Esophagus (tissue), 2 donors: ENCODE measurements at regions not wholly inside any gene's neighbourhood (a gene's known extent, or its start where the extent isn't known, plus 50 kb on each side); places are given as distances from the start of the nearest gene placed in this dataset.

Experiments
- H3K27ac ChIP-seq, 2 donors: one replicate each; pipeline ENCODE4 v1.5.1; 2013; ENCODE audit warnings: low read depth in 2 of 2, mild to moderate bottlenecking in 2 of 2, inconsistent platforms in 1 of 2, low read length in 1 of 2, moderate library complexity in 1 of 2
- H3K27me3 ChIP-seq, 2 donors: one replicate each; pipeline ENCODE4 v1.6.1; 2013; ENCODE audit warnings: low read length in 2 of 2, control low read depth in 1 of 2, mild to moderate bottlenecking in 1 of 2; ENCODE audit not compliant: insufficient read depth in 2 of 2, control insufficient read depth in 1 of 2
- H3K36me3 ChIP-seq, 2 donors: one replicate each; pipeline ENCODE4 v1.6.1; 2013; ENCODE audit warnings: low read length in 1 of 2; ENCODE audit not compliant: control insufficient read depth in 2 of 2, insufficient read depth in 2 of 2
- H3K4me1 ChIP-seq, 2 donors: one replicate each; pipeline ENCODE4 v1.6.1; 2013; ENCODE audit warnings: low read length in 1 of 2; ENCODE audit not compliant: control insufficient read depth in 2 of 2, insufficient read depth in 2 of 2
- H3K4me3 ChIP-seq, 2 donors: one replicate each; pipeline ENCODE4 v1.5.1; 2013; ENCODE audit warnings: low read length in 2 of 2, mild to moderate bottlenecking in 2 of 2, low read depth in 1 of 2, moderate library complexity in 1 of 2
- H3K9me3 ChIP-seq, 2 donors: one replicate each; pipeline ENCODE4 v1.6.1; 2013; ENCODE audit warnings: mild to moderate bottlenecking in 2 of 2, low read depth in 1 of 2, low read length in 1 of 2, moderate library complexity in 1 of 2; ENCODE audit not compliant: control insufficient read depth in 2 of 2, insufficient read depth in 1 of 2
- WGBS, 2 donors: extraction: QIAGEN DNeasy Blood & Tissue Kit; methylation state at CpG; one replicate each; pipeline ENCODE4 v1.1.7; 2013; 5-methylcytosine and 5-hydroxymethylcytosine counted together
- donor health status: healthy with polysubstance abuse.
- donor health status: Bipolar disorder and iron deficiency.

DNA sequence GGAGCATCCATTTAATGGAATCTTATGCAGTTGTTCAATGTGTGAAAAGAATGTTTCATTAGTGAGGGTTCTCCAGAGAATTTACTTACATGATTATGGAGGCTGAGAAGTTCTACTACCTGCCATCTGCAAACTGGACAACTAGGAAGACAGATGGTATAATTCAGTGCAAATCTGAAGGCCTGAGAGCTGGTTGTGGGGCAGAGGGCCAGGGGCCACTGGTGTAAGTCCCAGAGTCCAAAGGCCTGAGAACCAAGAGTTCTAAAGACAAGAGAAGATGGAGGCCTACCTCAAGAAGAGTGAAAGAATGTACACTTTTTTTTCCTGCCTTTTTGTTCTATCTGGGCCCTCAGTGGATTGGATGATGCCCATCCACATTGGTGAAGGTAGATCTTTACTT, 114.8 kb downstream of the DDX1 start:
- H3K4me3 ChIP-seq, result no peak overlapping the region
- H3K4me1 ChIP-seq, result peaks cover 6 to 7% of the 10 kb centered on the region in 2 donors
- H3K27me3 ChIP-seq, result no peaks in the 10 kb centered on the region
- H3K27ac ChIP-seq, result no peak overlapping the region
- no peaks in the 10 kb centered on the region for H3K36me3 ChIP-seq
- H3K9me3 ChIP-seq, result no peaks in the 10 kb centered on the region

DNA sequence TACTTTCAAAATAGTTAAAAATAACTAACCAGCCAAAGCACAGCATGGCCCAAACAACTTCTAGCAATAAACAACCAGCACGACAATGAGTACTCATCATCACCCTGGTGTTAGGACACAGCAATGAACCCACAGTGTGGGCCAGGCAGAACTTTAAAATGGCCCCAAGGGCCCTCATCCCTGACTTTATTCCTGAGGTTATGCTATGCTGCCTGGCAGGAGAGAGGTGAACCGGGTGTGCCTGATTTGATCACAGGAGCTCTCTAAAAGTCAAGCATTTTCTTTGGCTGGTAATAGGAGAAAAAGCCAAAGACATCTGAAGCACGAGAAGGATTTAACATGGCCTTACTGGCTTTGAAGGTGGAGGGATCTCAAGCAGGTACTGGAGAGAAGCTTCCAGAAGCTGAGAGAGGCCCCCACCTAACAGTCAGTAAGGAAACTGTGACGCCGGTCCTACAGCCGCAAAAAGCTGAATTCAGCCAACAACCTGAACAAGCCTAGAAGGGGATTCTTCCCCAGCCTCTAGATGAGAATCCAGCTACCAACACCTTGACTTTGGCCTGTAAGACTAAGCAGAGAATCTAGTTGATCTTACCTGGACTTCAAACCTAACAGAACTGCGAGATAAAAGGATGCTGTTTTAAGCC, 115.4 kb downstream of the DDX1 start:
- no peak overlapping the region for H3K4me3 ChIP-seq
- no peaks in the 10 kb centered on the region for H3K9me3 ChIP-seq
- WGBS, 2 donors, result 95% methylated on average over 7 of the region's 7 CpGs
- peaks cover 6 to 7% of the 10 kb centered on the region in 2 donors for H3K4me1 ChIP-seq
- no peaks in the 10 kb centered on the region for H3K27me3 ChIP-seq
- no peaks in the 10 kb centered on the region for H3K36me3 ChIP-seq
- H3K27ac ChIP-seq, result no peak overlapping the region

DNA sequence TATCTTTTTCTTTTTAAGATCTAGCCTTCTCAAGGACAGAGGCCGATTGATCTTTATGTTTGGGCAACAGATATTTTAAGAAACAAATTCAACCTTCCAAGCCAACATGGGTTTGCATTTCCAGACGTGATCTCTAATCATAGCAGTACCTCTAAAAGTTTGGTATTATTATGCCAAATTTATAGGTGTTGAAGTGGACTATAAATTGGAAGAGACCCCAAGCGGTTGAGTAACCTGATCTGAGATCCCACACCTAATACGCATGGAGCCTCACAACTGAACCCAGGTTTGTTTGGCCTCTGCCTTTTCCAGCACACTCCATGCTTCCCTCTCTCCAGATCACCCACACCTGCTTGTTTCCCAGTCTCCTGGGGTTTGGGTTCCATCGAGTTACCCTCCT, 116.5 kb downstream of the DDX1 start:
- Histone ChIP-seq H3K9me3 (no peaks in the 10 kb centered on the region), H3K27ac (no peak overlapping the region), H3K27me3 (no peaks in the 10 kb centered on the region)

DNA sequence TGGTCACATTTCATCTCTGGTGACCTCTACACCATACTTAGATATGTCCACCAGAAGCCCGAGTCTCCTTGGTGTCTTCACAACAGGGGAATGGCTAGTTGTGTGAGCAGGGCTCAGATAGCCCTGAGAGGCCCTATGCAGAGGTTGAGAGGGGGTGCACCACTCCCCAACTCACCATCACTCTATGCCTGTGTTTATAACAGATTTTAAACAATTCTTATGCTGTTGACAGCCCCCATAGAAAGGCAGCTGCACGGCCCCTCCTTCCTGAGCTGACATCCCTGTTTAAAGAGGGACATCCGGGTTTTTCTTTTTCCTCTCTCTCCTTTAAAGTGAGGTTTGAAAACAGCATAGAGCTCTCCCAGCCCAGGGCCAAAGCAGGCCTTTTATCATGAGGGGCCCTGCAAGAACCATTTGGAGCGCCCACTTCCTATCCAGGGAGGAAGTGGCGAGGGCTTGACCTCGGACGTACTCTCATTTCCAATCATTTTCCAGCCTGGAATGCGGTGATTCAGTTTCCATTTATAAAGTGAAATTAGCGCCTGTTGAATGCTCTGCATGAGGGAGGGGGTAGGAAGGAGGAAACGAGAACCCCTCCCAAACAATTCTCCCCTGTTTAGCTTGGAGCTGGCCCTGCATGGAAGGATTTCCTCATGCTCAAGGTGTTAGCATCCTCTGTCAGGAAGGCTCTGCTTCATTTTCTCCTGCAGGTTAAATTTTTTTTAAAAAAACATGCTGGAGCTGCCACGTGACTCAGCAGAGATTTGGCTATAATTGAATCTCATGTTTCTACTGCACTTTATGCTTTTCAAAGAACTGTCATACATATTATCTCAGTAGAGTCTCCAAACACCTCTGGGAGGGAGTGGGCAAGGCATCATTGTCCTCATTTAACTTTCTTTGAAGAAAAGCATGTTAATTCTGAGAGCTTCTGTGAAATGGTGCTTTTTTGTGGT, 117.5 kb downstream of the DDX1 start:
- WGBS, 2 donors, result 60 to 66% methylated on average over 11 of the region's 11 CpGs
- H3K36me3 ChIP-seq, result no peaks in the 10 kb centered on the region
- H3K27ac ChIP-seq, result no peak overlapping the region
- H3K4me1 ChIP-seq, result peaks cover 3% of the 10 kb centered on the region in 2 donors
- H3K9me3 ChIP-seq, result no peaks in the 10 kb centered on the region
- no peak overlapping the region for H3K4me3 ChIP-seq
- H3K27me3 ChIP-seq, result no peaks in the 10 kb centered on the region

More for the DNA sequence above, 116.5 kb downstream of the DDX1 start:
- Histone ChIP-seq H3K36me3 (no peaks in the 10 kb centered on the region), H3K4me1 (peaks cover 6 to 7% of the 10 kb centered on the region in 2 donors), H3K4me3 (no peak overlapping the region)
- WGBS, 2 donors, result 87 to 88% methylated on average over 5 of the region's 5 CpGs

DNA sequence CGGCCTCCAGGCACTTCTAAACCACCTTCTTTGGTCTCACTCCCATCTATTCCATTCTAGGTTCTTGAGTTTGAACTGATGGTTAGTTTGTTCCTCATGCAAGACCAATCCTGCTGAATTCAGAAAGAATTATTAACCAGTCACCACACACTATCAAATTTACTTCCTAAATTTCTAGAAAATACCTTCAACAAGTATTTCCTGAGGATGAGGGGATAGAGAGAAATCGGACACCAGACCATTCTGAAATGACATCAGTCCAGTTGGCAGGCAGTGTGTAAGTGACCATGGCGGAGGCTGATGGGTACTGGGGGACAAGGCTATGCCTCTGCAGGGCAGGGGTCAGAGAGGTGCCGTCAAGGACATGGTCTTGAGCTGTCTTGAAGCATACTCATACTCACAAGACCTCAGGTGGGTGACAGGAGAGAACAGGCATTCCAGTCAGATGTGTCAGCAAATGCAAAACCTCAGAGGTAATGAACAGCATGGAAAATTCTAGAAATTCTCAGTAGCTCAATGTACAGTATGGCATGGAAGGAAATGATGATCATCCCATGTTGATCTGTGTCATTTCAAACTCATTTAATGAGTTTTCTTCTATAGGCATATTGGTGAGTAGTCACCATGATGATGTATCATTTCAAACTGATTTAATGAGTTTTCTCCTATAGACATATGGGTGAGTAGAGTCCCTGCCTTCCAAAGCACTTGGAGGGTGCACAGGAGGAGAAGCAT, 119.6 kb downstream of the DDX1 start:
- no peak overlapping the region for H3K4me3 ChIP-seq
- H3K9me3 ChIP-seq, result no peaks in the 10 kb centered on the region
- 90 to 91% methylated on average over 4 of the region's 4 CpGs for WGBS, 2 donors
- no peaks in the 10 kb centered on the region for H3K36me3 ChIP-seq
- no peaks in the 10 kb centered on the region for H3K4me1 ChIP-seq
- H3K27me3 ChIP-seq, result no peaks in the 10 kb centered on the region
- no peak overlapping the region for H3K27ac ChIP-seq

DNA sequence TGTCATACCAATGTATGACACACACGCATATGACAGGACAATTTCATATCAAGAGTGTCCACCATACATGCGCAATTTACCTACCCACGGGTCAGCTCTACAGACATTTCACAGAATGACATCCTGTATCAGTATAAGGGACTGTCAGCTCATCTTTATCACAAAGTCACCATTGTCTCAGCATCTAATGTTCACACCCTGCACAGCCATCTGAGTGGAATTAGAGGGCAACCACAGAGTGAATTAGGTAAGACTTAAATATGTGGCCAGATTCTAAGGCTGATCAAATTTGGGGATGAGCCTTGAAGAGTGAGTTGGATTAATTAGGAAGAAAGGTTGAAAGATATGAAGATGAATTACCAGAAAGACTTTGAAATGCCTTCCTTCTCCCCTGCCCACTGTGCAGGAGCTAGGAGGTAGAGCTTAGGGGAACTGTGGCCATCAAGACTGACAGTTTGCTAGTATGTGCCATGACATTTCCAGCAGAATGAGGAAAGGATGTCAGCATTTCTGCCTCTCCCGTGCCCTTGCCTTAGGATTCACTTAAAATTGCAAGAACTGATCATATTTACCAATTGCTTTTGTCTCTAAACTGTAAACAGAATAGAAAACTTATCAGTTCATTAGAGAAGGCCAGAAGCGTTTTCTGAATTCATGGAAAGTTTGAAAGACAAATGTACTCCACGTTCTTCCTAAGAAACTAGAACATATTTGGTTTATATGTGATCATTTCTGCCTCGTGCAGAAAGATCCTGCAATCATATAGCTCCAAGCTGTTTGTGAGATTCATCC, 121.1 kb downstream of the DDX1 start:
- H3K4me3 ChIP-seq, result no peak overlapping the region
- no peaks in the 10 kb centered on the region for H3K27me3 ChIP-seq
- no peaks in the 10 kb centered on the region for H3K36me3 ChIP-seq
- no peaks in the 10 kb centered on the region for H3K9me3 ChIP-seq
- no peaks in the 10 kb centered on the region for H3K4me1 ChIP-seq
- WGBS, 2 donors, result 83 to 86% methylated on average over 7 of the region's 7 CpGs
- no peak overlapping the region for H3K27ac ChIP-seq

DNA sequence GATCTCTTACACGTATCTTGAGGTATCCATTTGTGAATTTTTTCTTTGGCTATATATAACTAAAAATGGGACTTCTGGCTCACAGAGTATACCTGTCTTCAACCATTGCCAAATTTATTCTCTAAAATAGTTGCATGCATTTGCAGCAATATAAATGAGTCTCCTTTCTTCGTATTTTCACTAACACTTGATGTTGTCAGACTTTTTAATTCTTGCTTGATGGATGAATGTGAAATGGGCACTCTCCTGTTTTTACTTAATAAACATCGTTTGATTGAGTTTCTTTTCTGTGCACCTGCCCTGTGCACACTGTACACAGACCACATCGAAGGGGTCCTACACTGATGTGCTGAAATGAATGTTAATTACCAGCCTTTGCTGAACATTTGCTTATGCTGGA, 121.8 kb downstream of the DDX1 start:
- Histone ChIP-seq H3K27me3 (no peaks in the 10 kb centered on the region), H3K36me3 (no peaks in the 10 kb centered on the region), H3K4me3 (no peak overlapping the region), H3K9me3 (no peaks in the 10 kb centered on the region), H3K4me1 (no peaks in the 10 kb centered on the region), H3K27ac (no peak overlapping the region)
- WGBS, 2 donors, result 78 to 81% methylated on average over 4 of the region's 4 CpGs

DNA sequence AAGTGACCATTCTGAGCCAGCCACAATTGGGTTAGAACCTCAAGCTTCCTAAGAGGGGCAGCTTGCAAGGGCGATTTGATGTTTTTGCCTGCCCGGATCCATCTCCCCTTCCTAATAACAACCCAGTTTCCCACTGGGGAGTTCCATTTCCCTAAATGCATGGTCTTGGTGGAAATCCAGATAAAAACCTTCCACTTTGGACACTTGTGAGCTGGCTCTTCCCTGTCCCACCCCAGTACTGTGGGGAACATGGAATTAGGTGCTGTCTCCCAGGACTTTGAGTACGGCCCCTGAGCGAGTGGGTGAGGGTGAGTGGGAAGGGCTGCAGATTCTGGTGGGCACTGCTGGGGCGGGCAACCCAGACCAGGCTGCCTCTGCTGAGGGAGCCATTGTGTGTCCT, 122.3 kb downstream of the DDX1 start:
- Histone ChIP-seq H3K36me3 (no peaks in the 10 kb centered on the region), H3K27ac (no peak overlapping the region), H3K27me3 (no peaks in the 10 kb centered on the region), H3K9me3 (no peaks in the 10 kb centered on the region), H3K4me3 (no peak overlapping the region), H3K4me1 (no peaks in the 10 kb centered on the region)
- 92 to 94% methylated on average over 5 of the region's 5 CpGs for WGBS, 2 donors

DNA sequence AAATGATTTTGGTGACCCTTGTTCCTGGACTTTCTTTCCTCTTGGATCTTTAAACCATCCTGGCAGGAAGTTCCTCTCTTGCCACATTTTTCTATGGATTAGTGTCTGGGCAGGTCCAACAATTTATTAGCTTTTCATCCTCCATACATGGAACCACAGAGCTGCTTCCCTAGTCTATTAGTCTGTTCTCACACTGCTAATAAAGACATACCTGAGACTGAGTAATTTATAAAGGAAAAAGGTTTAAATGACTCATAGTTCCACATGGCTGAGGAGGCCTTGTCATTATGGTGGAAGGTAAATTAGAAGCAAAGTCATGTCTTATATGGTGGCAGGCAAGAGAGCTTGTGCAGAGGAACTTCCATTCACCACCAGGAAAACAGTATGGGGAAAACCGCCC, 122.9 kb downstream of the DDX1 start:
- Histone ChIP-seq H3K9me3 (no peaks in the 10 kb centered on the region), H3K36me3 (no peaks in the 10 kb centered on the region), H3K4me3 (no peak overlapping the region), H3K27ac (no peak overlapping the region), H3K27me3 (no peaks in the 10 kb centered on the region), H3K4me1 (no peaks in the 10 kb centered on the region)
- WGBS, 2 donors, result 98 to 100% methylated on average over 1 of the region's 1 CpG
